Lower leg skin (tissue), 3 donors: ENCODE measurements at regions not wholly inside any gene's neighbourhood (a gene's known extent, or its start where the extent isn't known, plus 50 kb on each side); places are given as distances from the start of the nearest gene placed in this dataset.

Experiments used
- POLR2A ChIP-seq, 2 donors: fragments of 450-650 bp; IDR thresholded peaks; one replicate each; pipeline ENCODE4 v1.6.1; 2016 to 2017; ENCODE audit warnings: antibody characterized with exemption in 2 of 2, mild to moderate bottlenecking in 1 of 2, moderate library complexity in 1 of 2
- TF ChIP-seq, protein P1 (sequence below), 3 donors: fragments of 450-650 bp; IDR thresholded peaks; one replicate each; pipeline ENCODE4 v1.5.1; 2016; ENCODE audit warnings: antibody characterized with exemption in 3 of 3, mild to moderate bottlenecking in 3 of 3, moderate library complexity in 2 of 3

DNA sequence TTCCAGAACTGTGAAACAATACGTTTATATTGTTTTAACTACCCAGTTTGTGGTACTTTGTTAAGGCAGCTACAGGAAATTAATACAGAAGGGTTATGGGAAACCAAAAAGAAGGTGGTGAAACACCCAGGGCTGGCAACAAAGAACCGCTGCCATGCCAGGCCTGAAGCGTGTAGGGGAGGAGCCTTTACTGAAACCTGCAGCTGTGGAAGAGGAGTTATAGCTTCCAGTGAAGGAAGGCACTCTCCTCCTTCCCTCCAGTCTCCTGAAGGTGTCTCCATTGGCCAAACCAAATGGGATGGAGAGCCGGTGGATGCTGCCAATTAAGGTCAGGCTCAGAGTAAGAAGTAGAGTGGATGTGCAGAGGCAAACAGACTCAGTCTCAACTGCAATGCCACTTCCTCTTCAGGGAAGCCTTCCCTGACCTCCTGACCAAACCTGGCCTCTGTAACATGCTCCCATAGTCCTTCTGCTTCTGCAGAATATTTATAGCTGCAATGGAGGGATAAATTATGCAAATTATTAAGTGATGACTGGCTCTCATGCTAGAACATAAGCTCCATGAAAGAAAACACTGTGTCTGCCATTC lies 168.3 kb downstream of the DAD1 start:
- TF ChIP-seq, protein P1, sequence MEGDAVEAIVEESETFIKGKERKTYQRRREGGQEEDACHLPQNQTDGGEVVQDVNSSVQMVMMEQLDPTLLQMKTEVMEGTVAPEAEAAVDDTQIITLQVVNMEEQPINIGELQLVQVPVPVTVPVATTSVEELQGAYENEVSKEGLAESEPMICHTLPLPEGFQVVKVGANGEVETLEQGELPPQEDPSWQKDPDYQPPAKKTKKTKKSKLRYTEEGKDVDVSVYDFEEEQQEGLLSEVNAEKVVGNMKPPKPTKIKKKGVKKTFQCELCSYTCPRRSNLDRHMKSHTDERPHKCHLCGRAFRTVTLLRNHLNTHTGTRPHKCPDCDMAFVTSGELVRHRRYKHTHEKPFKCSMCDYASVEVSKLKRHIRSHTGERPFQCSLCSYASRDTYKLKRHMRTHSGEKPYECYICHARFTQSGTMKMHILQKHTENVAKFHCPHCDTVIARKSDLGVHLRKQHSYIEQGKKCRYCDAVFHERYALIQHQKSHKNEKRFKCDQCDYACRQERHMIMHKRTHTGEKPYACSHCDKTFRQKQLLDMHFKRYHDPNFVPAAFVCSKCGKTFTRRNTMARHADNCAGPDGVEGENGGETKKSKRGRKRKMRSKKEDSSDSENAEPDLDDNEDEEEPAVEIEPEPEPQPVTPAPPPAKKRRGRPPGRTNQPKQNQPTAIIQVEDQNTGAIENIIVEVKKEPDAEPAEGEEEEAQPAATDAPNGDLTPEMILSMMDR (IDR thresholded peaks at IDR 0.05) = no peak
- no peak for TF ChIP-seq POLR2A (IDR thresholded peaks at IDR 0.05)
